NCI-H345 (cell line): ENCODE measurements at regions not wholly inside any gene's neighbourhood (a gene's known extent, or its start where the extent isn't known, plus 50 kb on each side); places are given as distances from the start of the nearest gene placed in this dataset.

Experiments
- DNase-seq: peaks from one replicate; lab custom pipeline; 2025; lab: John Stamatoyannopoulos, UW

GRCh38 chr6:154561750-154562149, 51.3 kb upstream of the CNKSR3 start:
- DNase-seq: no peak

GRCh38 chr6:154565331-154565730, 54.8 kb upstream of the CNKSR3 start:
- DNase-seq: no peak

GRCh38 chr6:154566866-154567265, 56.4 kb upstream of the CNKSR3 start:
- DNase-seq: no peak

- peak; percentile 48 for DNase-seq
These were observed 57.3 kb upstream of the CNKSR3 start for GRCh38 chr6:154567695-154568220.

GRCh38 chr6:154569156-154569862, 58.8 kb upstream of the CNKSR3 start:
- no peak for DNase-seq

- DNase-seq: no peak
These were observed 60.0 kb upstream of the CNKSR3 start for GRCh38 chr6:154570505-154570904.

GRCh38 chr6:154572556-154572955, 62.1 kb upstream of the CNKSR3 start:
- no peak for DNase-seq

- no peak for DNase-seq
These were observed 67.6 kb upstream of the CNKSR3 start for GRCh38 chr6:154578004-154578559.

- DNase-seq: no peak
These were observed 68.6 kb upstream of the CNKSR3 start for GRCh38 chr6:154579046-154579445.

- no peak for DNase-seq
These were observed 69.0 kb upstream of the CNKSR3 start for GRCh38 chr6:154579485-154579884.

- no peak for DNase-seq
These were observed 70.1 kb upstream of the CNKSR3 start for GRCh38 chr6:154580397-154581135.

- no peak for DNase-seq
These were observed 72.2 kb upstream of the CNKSR3 start for GRCh38 chr6:154582696-154583095.

GRCh38 chr6:154583546-154584188, 73.2 kb upstream of the CNKSR3 start:
- DNase-seq: no peak

GRCh38 chr6:154590756-154591155, 80.3 kb upstream of the CNKSR3 start:
- DNase-seq: peak; percentile 98

- no peak for DNase-seq
These were observed 80.7 kb upstream of the CNKSR3 start for GRCh38 chr6:154591234-154591633.

GRCh38 chr6:154592199-154592860, 81.8 kb upstream of the CNKSR3 start:
- DNase-seq: no peak

GRCh38 chr6:154593122-154593521, 82.6 kb upstream of the CNKSR3 start:
- DNase-seq: peak; percentile 84

GRCh38 chr6:154594496-154595198, 84.2 kb upstream of the CNKSR3 start:
- no peak for DNase-seq

GRCh38 chr6:154595538-154595937, 85.1 kb upstream of the CNKSR3 start:
- no peak for DNase-seq

- no peak for DNase-seq
These were observed 85.5 kb upstream of the CNKSR3 start for GRCh38 chr6:154596009-154596408.

- DNase-seq: no peak
These were observed 86.2 kb upstream of the CNKSR3 start for GRCh38 chr6:154596701-154597100.
